ENCODE measurements at regions not wholly inside any gene's neighbourhood (a gene's known extent, or its start where the extent isn't known, plus 50 kb on each side); places are given as distances from the start of the nearest gene placed in this dataset.

- TF ChIP-seq CTCF (IDR thresholded peaks at IDR 0.05; ENCODE audit: control insufficient read depth, extremely low read depth, insufficient read depth), result no peak
- no peak overlapping the region for H3K4me3 ChIP-seq (ENCODE audit: low read depth, low read length)
- DNase-seq (ENCODE audit: low read depth), result no peak
Observed at GRCh38 chr12:90020014-90020413, 311.4 kb upstream of the ATP2B1 start.

- no peak for DNase-seq (ENCODE audit: low read depth)
- H3K4me3 ChIP-seq (ENCODE audit: low read depth, low read length), result no peak overlapping the region
- no peak for TF ChIP-seq CTCF (IDR thresholded peaks at IDR 0.05; ENCODE audit: control insufficient read depth, extremely low read depth, insufficient read depth)
Observed at GRCh38 chr12:90017316-90017715, 308.7 kb upstream of the ATP2B1 start.

GRCh38 chr12:90015228-90015627, 306.6 kb upstream of the ATP2B1 start:
- no peak for TF ChIP-seq CTCF (IDR thresholded peaks at IDR 0.05; ENCODE audit: control insufficient read depth, extremely low read depth, insufficient read depth)
- DNase-seq (ENCODE audit: low read depth), result no peak

GRCh38 chr12:90013409-90013808, 304.8 kb upstream of the ATP2B1 start:
- no peak overlapping the region for H3K4me3 ChIP-seq (ENCODE audit: low read depth, low read length)
- TF ChIP-seq CTCF (IDR thresholded peaks at IDR 0.05; ENCODE audit: control insufficient read depth, extremely low read depth, insufficient read depth), result no peak
- DNase-seq (ENCODE audit: low read depth), result no peak

More at GRCh38 chr12:90015228-90015627, 306.6 kb upstream of the ATP2B1 start:
- H3K4me3 ChIP-seq (ENCODE audit: low read depth, low read length), result no peak overlapping the region

- no peak for DNase-seq (ENCODE audit: low read depth)
Observed at GRCh38 chr12:90010089-90010488, 301.5 kb upstream of the ATP2B1 start.

GRCh38 chr12:90008277-90008676, 299.6 kb upstream of the ATP2B1 start:
- DNase-seq (ENCODE audit: low read depth), result peak; percentile 78
- H3K4me3 ChIP-seq (ENCODE audit: low read depth, low read length), result no peak overlapping the region
- TF ChIP-seq CTCF (IDR thresholded peaks at IDR 0.05; ENCODE audit: control insufficient read depth, extremely low read depth, insufficient read depth), result no peak

More at GRCh38 chr12:90010089-90010488, 301.5 kb upstream of the ATP2B1 start:
- H3K4me3 ChIP-seq (ENCODE audit: low read depth, low read length), result no peak overlapping the region
- TF ChIP-seq CTCF (IDR thresholded peaks at IDR 0.05; ENCODE audit: control insufficient read depth, extremely low read depth, insufficient read depth), result no peak

GRCh38 chr12:90004319-90005074, 295.9 kb upstream of the ATP2B1 start:
- DNase-seq (ENCODE audit: low read depth), result no peak
- no peak for TF ChIP-seq CTCF (IDR thresholded peaks at IDR 0.05; ENCODE audit: control insufficient read depth, extremely low read depth, insufficient read depth)
- no peak overlapping the region for H3K4me3 ChIP-seq (ENCODE audit: low read depth, low read length)

Data from LNCaP clone FGC (cell line).